Stimulated activated CD4-positive, alpha-beta T cell treated with anti-CD3 and anti-CD28 coated beads, Interleukin-15, amount 100 ng/mL, for 1 hour (primary cell): ENCODE measurements at regions not wholly inside any gene's neighbourhood (a gene's known extent, or its start where the extent isn't known, plus 50 kb on each side); places are given as distances from the start of the nearest gene placed in this dataset.
"Not testable (repeated sequence)": the region's sequence is repeated elsewhere in the genome, so short reads cannot be mapped to it uniquely, and the experiment has no call there.

ENCODE experiments used
- DNase-seq, 2 donors: peaks; one replicate each; pipeline ENCODE4 v3.0.0-alpha.2; 2020; ENCODE audit warnings: low read depth in 1 of 2, low spot score in 1 of 2

- no peak for DNase-seq
Measured at GRCh38 chr4:77220828-77221613, 64.0 kb downstream of the CCNG2 start.

GRCh38 chr4:77225022-77225421, 68.0 kb downstream of the CCNG2 start:
- no peak for DNase-seq

- no peak for DNase-seq
Measured at GRCh38 chr4:77226939-77227705, 70.1 kb downstream of the CCNG2 start.

- no peak for DNase-seq
Measured at GRCh38 chr4:77229433-77229832, 72.4 kb downstream of the CCNG2 start.

- no peak for DNase-seq
Measured at GRCh38 chr4:77232653-77233052, 75.6 kb downstream of the CCNG2 start.

- DNase-seq: no peak
Measured at GRCh38 chr4:77235289-77235854, 78.4 kb downstream of the CCNG2 start.

- no peak for DNase-seq
Measured at GRCh38 chr4:77236806-77237205, 79.8 kb downstream of the CCNG2 start.

GRCh38 chr4:77240469-77241066, 83.6 kb downstream of the CCNG2 start:
- DNase-seq: peak in 1 of 2 donors; percentile 38

GRCh38 chr4:77248805-77249204, 91.8 kb downstream of the CCNG2 start:
- no peak for DNase-seq

GRCh38 chr4:77251751-77252150, 94.7 kb downstream of the CCNG2 start:
- DNase-seq: no peak

GRCh38 chr4:77263247-77263646, 106.2 kb downstream of the CCNG2 start:
- no peak for DNase-seq

- not testable (repeated sequence) for DNase-seq
Measured at GRCh38 chr4:77263976-77264375, 107.0 kb downstream of the CCNG2 start.

GRCh38 chr4:77264826-77265225, 107.8 kb downstream of the CCNG2 start:
- DNase-seq: no peak

- DNase-seq: no peak
Measured at GRCh38 chr4:77268108-77268507, 111.1 kb downstream of the CCNG2 start.

GRCh38 chr4:77269505-77269904, 112.5 kb downstream of the CCNG2 start:
- DNase-seq: no peak

- DNase-seq: no peak
Measured at GRCh38 chr4:77273412-77273811, 116.4 kb downstream of the CCNG2 start.

- DNase-seq: not testable (repeated sequence)
Measured at GRCh38 chr4:77279114-77279513, 122.1 kb downstream of the CCNG2 start.

- DNase-seq: no peak
Measured at GRCh38 chr4:77282305-77282704, 125.3 kb downstream of the CCNG2 start.

GRCh38 chr4:77284036-77284435, 127.0 kb downstream of the CCNG2 start:
- no peak for DNase-seq

GRCh38 chr4:77286906-77287305, 129.9 kb downstream of the CCNG2 start:
- DNase-seq: no peak

GRCh38 chr4:77293426-77293825, 136.4 kb downstream of the CCNG2 start:
- DNase-seq: no peak

- not testable (repeated sequence) for DNase-seq
Measured at GRCh38 chr4:77300996-77301395, 144.0 kb downstream of the CCNG2 start.
